Inferior parietal cortex (tissue), 1 donor: ENCODE measurements at regions not wholly inside any gene's neighbourhood (a gene's known extent, or its start where the extent isn't known, plus 50 kb on each side); places are given as distances from the start of the nearest gene placed in this dataset.
"Not testable (repeated sequence)": the region's sequence is repeated elsewhere in the genome, so short reads cannot be mapped to it uniquely, and the experiment has no call there.

Source experiments
- DNase-seq: peaks from one replicate; pipeline ENCODE4 v3.0.0-alpha.2; 2016; ENCODE audit errors: extremely low spot score

- no peak for DNase-seq
Observed at GRCh38 chr5:96528826-96529474, 95.9 kb upstream of the PCSK1 start.

- DNase-seq, result no peak
Observed at GRCh38 chr5:96529559-96529958, 96.5 kb upstream of the PCSK1 start.

- no peak for DNase-seq
Observed at GRCh38 chr5:96530901-96531300, 97.9 kb upstream of the PCSK1 start.

- DNase-seq, result no peak
Observed at GRCh38 chr5:96533371-96533770, 100.3 kb upstream of the PCSK1 start.

- no peak for DNase-seq
Observed at GRCh38 chr5:96537386-96537785, 104.3 kb upstream of the PCSK1 start.

- no peak for DNase-seq
Observed at GRCh38 chr5:96538808-96539250, 105.8 kb upstream of the PCSK1 start.

GRCh38 chr5:96546120-96546519, 113.1 kb upstream of the PCSK1 start:
- no peak for DNase-seq

GRCh38 chr5:96547486-96547885, 114.4 kb upstream of the PCSK1 start:
- DNase-seq, result no peak

- no peak for DNase-seq
Observed at GRCh38 chr5:96548905-96549304, 113.3 kb upstream of the CAST start.

- not testable (repeated sequence) for DNase-seq
Observed at GRCh38 chr5:96560857-96561256, 101.3 kb upstream of the CAST start.

GRCh38 chr5:96562614-96563013, 99.6 kb upstream of the CAST start:
- DNase-seq, result no peak

GRCh38 chr5:96563816-96564215, 98.4 kb upstream of the CAST start:
- no peak for DNase-seq

GRCh38 chr5:96565582-96566265, 96.5 kb upstream of the CAST start:
- peak; percentile 39 for DNase-seq

- DNase-seq, result no peak
Observed at GRCh38 chr5:96566833-96567587, 95.2 kb upstream of the CAST start.

- no peak for DNase-seq
Observed at GRCh38 chr5:96569332-96569731, 92.8 kb upstream of the CAST start.

GRCh38 chr5:96569770-96570169, 92.4 kb upstream of the CAST start:
- no peak for DNase-seq

GRCh38 chr5:96572864-96573512, 89.2 kb upstream of the CAST start:
- no peak for DNase-seq

- no peak for DNase-seq
Observed at GRCh38 chr5:96573513-96573894, 88.7 kb upstream of the CAST start.

- DNase-seq, result no peak
Observed at GRCh38 chr5:96576876-96577275, 85.3 kb upstream of the CAST start.

- DNase-seq, result no peak
Observed at GRCh38 chr5:96577909-96578308, 84.3 kb upstream of the CAST start.

- DNase-seq, result no peak
Observed at GRCh38 chr5:96579711-96580110, 82.5 kb upstream of the CAST start.

- DNase-seq, result peak; percentile 57
Observed at GRCh38 chr5:96582343-96582742, 79.8 kb upstream of the CAST start.
